HUES48 (cell line): ENCODE measurements at regions not wholly inside any gene's neighbourhood (a gene's known extent, or its start where the extent isn't known, plus 50 kb on each side); places are given as distances from the start of the nearest gene placed in this dataset.

Experiments
- H3K27ac ChIP-seq: one replicate; pipeline ENCODE4 v1.7.0; 2013; ENCODE audit warnings: low read depth, low read length, inconsistent platforms
- H3K27me3 ChIP-seq: 2 replicates; pipeline ENCODE4 v1.6.1; 2013; ENCODE audit warnings: mild to moderate bottlenecking, low read length; ENCODE audit not compliant: control insufficient read depth, insufficient read depth
- H3K36me3 ChIP-seq: 2 replicates; pipeline ENCODE4 v1.6.1; 2013; ENCODE audit warnings: low read length; ENCODE audit not compliant: control insufficient read depth, insufficient read depth
- H3K4me1 ChIP-seq: 2 replicates; pipeline ENCODE4 v1.6.1; 2013; ENCODE audit warnings: mild to moderate bottlenecking, low read length; ENCODE audit not compliant: control insufficient read depth, insufficient read depth
- H3K4me3 ChIP-seq: 2 replicates; pipeline ENCODE4 v1.5.1; 2013; ENCODE audit warnings: mild to moderate bottlenecking, low read depth, low read length
- H3K9ac ChIP-seq: 2 replicates; pipeline ENCODE4 v1.6.1; 2013; ENCODE audit warnings: mild to moderate bottlenecking, low read depth, low read length, moderate library complexity
- H3K9me3 ChIP-seq: 2 replicates; pipeline ENCODE4 v1.6.1; 2013; ENCODE audit warnings: low read length; ENCODE audit not compliant: control insufficient read depth, insufficient read depth

- H3K9me3 ChIP-seq, result no peaks in the 10 kb centered on the region
Observed at GRCh38 chr12:77471801-77472200, 358.9 kb upstream of the NAV3 start.

GRCh38 chr12:77469578-77470333, 360.9 kb upstream of the NAV3 start:
- Histone ChIP-seq H3K9me3 (no peaks in the 10 kb centered on the region), H3K4me1 (no peaks in the 10 kb centered on the region), H3K36me3 (no peaks in the 10 kb centered on the region), H3K27me3 (no peaks in the 10 kb centered on the region), H3K9ac (no peak overlapping the region), H3K4me3 (no peak overlapping the region), H3K27ac (no peak overlapping the region)

More at GRCh38 chr12:77471801-77472200, 358.9 kb upstream of the NAV3 start:
- H3K27ac ChIP-seq, result no peak overlapping the region
- H3K9ac ChIP-seq, result no peak overlapping the region
- H3K27me3 ChIP-seq, result no peaks in the 10 kb centered on the region
- no peaks in the 10 kb centered on the region for H3K4me1 ChIP-seq
- no peaks in the 10 kb centered on the region for H3K36me3 ChIP-seq
- H3K4me3 ChIP-seq, result no peak overlapping the region

GRCh38 chr12:77442633-77443032, 377.3 kb upstream of the E2F7 start:
- no peak overlapping the region for H3K4me3 ChIP-seq

GRCh38 chr12:77439749-77440148, 374.4 kb upstream of the E2F7 start:
- no peaks in the 10 kb centered on the region for H3K4me1 ChIP-seq
- no peaks in the 10 kb centered on the region for H3K27me3 ChIP-seq
- no peaks in the 10 kb centered on the region for H3K9me3 ChIP-seq
- H3K9ac ChIP-seq, result no peak overlapping the region
- H3K36me3 ChIP-seq, result no peaks in the 10 kb centered on the region
- H3K27ac ChIP-seq, result no peak overlapping the region
- no peak overlapping the region for H3K4me3 ChIP-seq

More at GRCh38 chr12:77442633-77443032, 377.3 kb upstream of the E2F7 start:
- Histone ChIP-seq H3K36me3 (no peaks in the 10 kb centered on the region), H3K27ac (no peak overlapping the region), H3K27me3 (no peaks in the 10 kb centered on the region), H3K4me1 (no peaks in the 10 kb centered on the region), H3K9me3 (no peaks in the 10 kb centered on the region), H3K9ac (no peak overlapping the region)

GRCh38 chr12:77438644-77439043, 373.3 kb upstream of the E2F7 start:
- H3K27me3 ChIP-seq, result no peaks in the 10 kb centered on the region
- no peaks in the 10 kb centered on the region for H3K36me3 ChIP-seq
- no peaks in the 10 kb centered on the region for H3K9me3 ChIP-seq
- no peak overlapping the region for H3K4me3 ChIP-seq
- no peak overlapping the region for H3K27ac ChIP-seq
- no peaks in the 10 kb centered on the region for H3K4me1 ChIP-seq
- no peak overlapping the region for H3K9ac ChIP-seq

- Histone ChIP-seq H3K4me3 (no peak overlapping the region), H3K4me1 (no peaks in the 10 kb centered on the region), H3K27ac (no peak overlapping the region), H3K27me3 (no peaks in the 10 kb centered on the region), H3K36me3 (no peaks in the 10 kb centered on the region), H3K9me3 (no peaks in the 10 kb centered on the region), H3K9ac (no peak overlapping the region)
Observed at GRCh38 chr12:77437206-77437605, 371.8 kb upstream of the E2F7 start.

GRCh38 chr12:77435446-77436091, 370.2 kb upstream of the E2F7 start:
- Histone ChIP-seq H3K4me3 (no peak overlapping the region), H3K27ac (no peak overlapping the region), H3K9ac (no peak overlapping the region)

GRCh38 chr12:77433799-77434198, 368.4 kb upstream of the E2F7 start:
- no peak overlapping the region for H3K9ac ChIP-seq
- no peak overlapping the region for H3K4me3 ChIP-seq
- no peaks in the 10 kb centered on the region for H3K27me3 ChIP-seq
- H3K9me3 ChIP-seq, result no peaks in the 10 kb centered on the region
- no peaks in the 10 kb centered on the region for H3K4me1 ChIP-seq
- no peak overlapping the region for H3K27ac ChIP-seq
- H3K36me3 ChIP-seq, result no peaks in the 10 kb centered on the region

More at GRCh38 chr12:77435446-77436091, 370.2 kb upstream of the E2F7 start:
- Histone ChIP-seq H3K27me3 (no peaks in the 10 kb centered on the region), H3K4me1 (no peaks in the 10 kb centered on the region), H3K36me3 (no peaks in the 10 kb centered on the region), H3K9me3 (no peaks in the 10 kb centered on the region)

- H3K4me3 ChIP-seq, result no peak overlapping the region
- H3K9me3 ChIP-seq, result no peaks in the 10 kb centered on the region
- no peak overlapping the region for H3K27ac ChIP-seq
- no peaks in the 10 kb centered on the region for H3K36me3 ChIP-seq
- no peaks in the 10 kb centered on the region for H3K27me3 ChIP-seq
- H3K4me1 ChIP-seq, result no peaks in the 10 kb centered on the region
- no peak overlapping the region for H3K9ac ChIP-seq
Observed at GRCh38 chr12:77429426-77429825, 364.1 kb upstream of the E2F7 start.

GRCh38 chr12:77421152-77421551, 355.8 kb upstream of the E2F7 start:
- H3K4me1 ChIP-seq, result no peaks in the 10 kb centered on the region
- no peak overlapping the region for H3K9ac ChIP-seq
- H3K9me3 ChIP-seq, result no peaks in the 10 kb centered on the region
- no peaks in the 10 kb centered on the region for H3K36me3 ChIP-seq
- no peak overlapping the region for H3K4me3 ChIP-seq
- no peak overlapping the region for H3K27ac ChIP-seq
- no peaks in the 10 kb centered on the region for H3K27me3 ChIP-seq

GRCh38 chr12:77409551-77409950, 344.2 kb upstream of the E2F7 start:
- Histone ChIP-seq H3K27ac (no peak overlapping the region), H3K9ac (no peak overlapping the region), H3K9me3 (no peaks in the 10 kb centered on the region), H3K4me1 (peaks cover 25% of the 10 kb centered on the region), H3K4me3 (no peak overlapping the region), H3K27me3 (no peaks in the 10 kb centered on the region), H3K36me3 (no peaks in the 10 kb centered on the region)
